Upper lobe of left lung (tissue), 4 donors: ENCODE measurements at regions not wholly inside any gene's neighbourhood (a gene's known extent, or its start where the extent isn't known, plus 50 kb on each side); places are given as distances from the start of the nearest gene placed in this dataset.

Experiments
- EP300 ChIP-seq, 4 donors: sonication (generic); formaldehyde crosslinking; IDR thresholded peaks; one replicate each; pipeline ENCODE4 v1.5.1; 2017; ENCODE audit warnings: antibody characterized with exemption in 4 of 4, control low read depth in 2 of 4
- TF ChIP-seq, protein P1 (sequence below), 6 experiments: fragments of 450-650 bp in 4 of 6; fragments of 200-600 bp in 2 of 6; sonication (generic) in 2 of 6; IDR thresholded peaks; one replicate each; pipeline ENCODE4 v1.5.1; 2016 to 2019; ENCODE audit warnings: antibody characterized with exemption in 6 of 6

DNA sequence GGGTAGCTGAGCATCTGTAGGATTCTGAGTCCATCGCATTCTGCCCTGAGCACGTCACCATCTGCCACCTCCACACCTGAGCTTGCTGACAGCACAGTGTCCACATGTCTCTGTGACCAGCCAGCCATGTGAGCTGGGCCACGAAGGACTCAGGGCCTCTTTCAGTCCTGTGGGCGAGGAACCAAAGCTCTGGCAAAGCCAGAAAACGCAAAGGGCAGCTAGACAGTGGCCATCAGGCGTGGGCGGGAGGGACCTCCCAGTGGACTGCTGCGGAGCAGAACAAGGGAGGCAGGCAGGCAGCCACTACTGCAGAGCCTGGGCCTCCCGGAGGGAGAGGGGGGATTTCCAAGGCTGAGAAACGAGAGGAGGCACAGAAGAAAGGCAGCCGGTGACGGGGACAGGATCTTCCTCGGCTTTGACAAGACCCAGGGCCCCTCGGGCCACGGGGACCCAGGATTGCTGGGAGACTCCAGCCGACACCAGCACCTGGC is 274.6 kb upstream of the SALL3 start:
- no peak for TF ChIP-seq EP300 (IDR thresholded peaks at IDR 0.05)
- TF ChIP-seq, protein P1, sequence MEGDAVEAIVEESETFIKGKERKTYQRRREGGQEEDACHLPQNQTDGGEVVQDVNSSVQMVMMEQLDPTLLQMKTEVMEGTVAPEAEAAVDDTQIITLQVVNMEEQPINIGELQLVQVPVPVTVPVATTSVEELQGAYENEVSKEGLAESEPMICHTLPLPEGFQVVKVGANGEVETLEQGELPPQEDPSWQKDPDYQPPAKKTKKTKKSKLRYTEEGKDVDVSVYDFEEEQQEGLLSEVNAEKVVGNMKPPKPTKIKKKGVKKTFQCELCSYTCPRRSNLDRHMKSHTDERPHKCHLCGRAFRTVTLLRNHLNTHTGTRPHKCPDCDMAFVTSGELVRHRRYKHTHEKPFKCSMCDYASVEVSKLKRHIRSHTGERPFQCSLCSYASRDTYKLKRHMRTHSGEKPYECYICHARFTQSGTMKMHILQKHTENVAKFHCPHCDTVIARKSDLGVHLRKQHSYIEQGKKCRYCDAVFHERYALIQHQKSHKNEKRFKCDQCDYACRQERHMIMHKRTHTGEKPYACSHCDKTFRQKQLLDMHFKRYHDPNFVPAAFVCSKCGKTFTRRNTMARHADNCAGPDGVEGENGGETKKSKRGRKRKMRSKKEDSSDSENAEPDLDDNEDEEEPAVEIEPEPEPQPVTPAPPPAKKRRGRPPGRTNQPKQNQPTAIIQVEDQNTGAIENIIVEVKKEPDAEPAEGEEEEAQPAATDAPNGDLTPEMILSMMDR (IDR thresholded peaks at IDR 0.05): no peak
